SJCRH30 (cell line): ENCODE measurements at regions not wholly inside any gene's neighbourhood (a gene's known extent, or its start where the extent isn't known, plus 50 kb on each side); places are given as distances from the start of the nearest gene placed in this dataset.

ENCODE experiments used
- DNase-seq, 2 experiments: peaks; one replicate each; pipeline ENCODE4 v3.0.0-alpha.2; 2015 to 2020
- H3K27ac ChIP-seq: fragments of 250-450 bp; sonication (Bioruptor Pico); 2 replicates; pipeline ENCODE4 v1.5.1; 2020; ENCODE audit warnings: mild to moderate bottlenecking, moderate library complexity
- H3K27me3 ChIP-seq: fragments of 250-450 bp; sonication (Bioruptor Pico); 2 replicates; pipeline ENCODE4 v1.5.1; 2020; ENCODE audit warnings: mild to moderate bottlenecking, moderate library complexity
- H3K36me3 ChIP-seq: fragments of 250-450 bp; sonication (Bioruptor Pico); 2 replicates; pipeline ENCODE4 v1.5.1; 2020; ENCODE audit warnings: mild to moderate bottlenecking, moderate library complexity
- H3K4me1 ChIP-seq: fragments of 250-450 bp; sonication (Bioruptor Pico); 2 replicates; pipeline ENCODE4 v1.5.1; 2020; ENCODE audit warnings: mild to moderate bottlenecking, moderate library complexity
- H3K4me3 ChIP-seq: fragments of 250-450 bp; sonication (Bioruptor Pico); 2 replicates; pipeline ENCODE4 v1.5.1; 2020; ENCODE audit warnings: mild to moderate bottlenecking, moderate library complexity
- H3K9me3 ChIP-seq: fragments of 250-450 bp; sonication (Bioruptor Pico); replicated peaks from 2 replicates; pipeline ENCODE4 v1.5.1; 2020; ENCODE audit warnings: mild to moderate bottlenecking, moderate library complexity

DNA sequence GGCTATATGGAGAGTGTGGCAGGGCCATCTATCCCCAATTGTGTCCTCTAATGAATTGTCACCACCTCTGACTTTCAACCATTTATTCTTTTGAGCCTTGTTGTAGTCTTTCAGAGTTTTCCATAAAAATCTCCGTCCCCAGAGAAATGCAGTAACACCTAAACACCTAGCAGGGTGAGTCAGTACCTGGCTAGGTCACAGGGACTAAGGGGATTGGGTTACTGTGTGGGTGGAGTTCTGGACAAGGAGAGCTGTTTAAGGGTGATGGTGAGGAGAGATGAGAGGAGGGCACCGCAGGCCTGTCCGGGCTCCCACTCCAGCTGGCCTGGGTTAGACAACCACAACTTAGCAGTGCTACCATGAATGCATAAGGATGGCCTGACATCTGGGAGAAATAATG, 186.2 kb upstream of the LYZL1 start:
- no peak overlapping the region for H3K27ac ChIP-seq

DNA sequence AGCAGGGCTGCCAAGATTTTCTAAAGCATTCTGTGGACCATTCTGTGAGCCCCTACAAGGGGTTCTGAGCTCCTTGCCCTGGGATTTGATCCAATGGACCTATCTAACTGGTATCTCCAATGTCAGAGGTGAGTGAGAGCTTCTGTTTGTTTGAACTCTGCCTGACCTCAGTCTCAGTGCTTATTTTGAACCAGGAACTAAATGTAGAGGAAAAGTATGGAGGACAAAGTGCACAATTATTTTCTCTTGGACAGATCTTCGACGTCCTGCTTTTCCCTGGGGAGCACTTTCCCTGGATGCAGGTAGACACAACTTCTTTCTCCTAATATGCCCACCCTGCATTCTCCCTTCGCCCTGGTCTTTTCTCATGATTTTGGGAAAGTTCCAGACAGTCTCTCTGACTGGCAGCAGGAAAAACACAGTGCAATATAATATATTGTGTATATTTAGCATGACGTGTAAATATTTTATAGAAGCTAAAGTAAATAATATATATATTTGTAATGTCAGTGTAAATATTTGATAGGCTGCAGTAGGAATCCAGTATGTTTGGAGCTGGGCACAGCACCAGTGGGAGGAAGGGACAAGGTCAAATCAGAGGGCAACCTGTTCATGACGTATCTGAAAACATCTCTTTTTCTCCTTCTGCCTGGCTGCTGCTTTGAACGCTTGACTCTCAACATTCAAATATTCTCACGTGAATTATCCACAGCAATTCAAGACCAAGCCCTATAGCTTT, 184.0 kb upstream of the LYZL1 start:
- DNase-seq, result no peak
- Histone ChIP-seq H3K4me1 (peaks cover 5% of the 10 kb centered on the region; the same call in 1 of the 2 replicates), H3K27ac (no peak overlapping the region), H3K27me3 (no peaks in the 10 kb centered on the region), H3K4me3 (no peak overlapping the region), H3K9me3 (no peaks in the 10 kb centered on the region), H3K36me3 (no peaks in the 10 kb centered on the region)

More for the DNA sequence above, 186.2 kb upstream of the LYZL1 start:
- H3K4me1 ChIP-seq, result peaks cover 5% of the 10 kb centered on the region; the same call in 1 of the 2 replicates
- H3K4me3 ChIP-seq, result no peak overlapping the region
- peaks cover 4% of the 10 kb centered on the region for H3K9me3 ChIP-seq
- DNase-seq, result no peak
- no peaks in the 10 kb centered on the region for H3K36me3 ChIP-seq
- no peaks in the 10 kb centered on the region for H3K27me3 ChIP-seq

DNA sequence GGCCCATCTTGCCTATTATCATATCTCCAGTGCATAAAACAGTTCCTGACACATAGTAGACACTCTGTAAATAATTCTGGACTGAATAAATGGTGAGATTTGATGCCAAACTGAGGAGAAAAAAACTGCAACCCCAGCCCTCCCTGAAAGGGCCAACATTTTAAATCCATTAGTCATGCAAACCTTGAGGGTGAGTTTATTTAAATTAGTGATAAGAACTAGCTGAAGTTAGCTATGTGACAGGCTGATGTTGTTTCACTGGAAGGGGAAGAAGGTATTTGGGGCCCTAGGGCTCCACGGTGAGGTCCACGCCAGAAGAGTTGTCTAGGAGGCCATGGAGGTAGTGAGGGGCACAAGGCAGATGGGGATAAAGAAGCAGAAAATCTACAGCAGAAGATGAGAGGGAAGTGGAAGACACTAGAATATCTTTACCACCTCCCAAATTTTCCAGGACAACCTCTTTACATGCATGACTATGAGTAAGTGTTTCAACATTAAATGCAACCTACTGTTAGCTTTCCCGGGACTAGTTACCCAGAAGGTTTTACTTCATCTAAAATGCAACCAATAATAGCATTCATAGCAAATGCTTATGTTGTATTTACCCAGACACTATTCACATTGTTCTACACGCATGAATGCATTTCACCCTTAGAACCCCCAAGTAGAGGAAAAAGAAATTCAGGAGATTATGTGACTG, 183.2 kb upstream of the LYZL1 start:
- Histone ChIP-seq H3K4me1 (peaks cover 5% of the 10 kb centered on the region; the same call in 1 of the 2 replicates), H3K9me3 (no peaks in the 10 kb centered on the region), H3K27me3 (no peaks in the 10 kb centered on the region), H3K4me3 (no peak overlapping the region), H3K27ac (no peak overlapping the region), H3K36me3 (no peaks in the 10 kb centered on the region)
- no peak for DNase-seq

DNA sequence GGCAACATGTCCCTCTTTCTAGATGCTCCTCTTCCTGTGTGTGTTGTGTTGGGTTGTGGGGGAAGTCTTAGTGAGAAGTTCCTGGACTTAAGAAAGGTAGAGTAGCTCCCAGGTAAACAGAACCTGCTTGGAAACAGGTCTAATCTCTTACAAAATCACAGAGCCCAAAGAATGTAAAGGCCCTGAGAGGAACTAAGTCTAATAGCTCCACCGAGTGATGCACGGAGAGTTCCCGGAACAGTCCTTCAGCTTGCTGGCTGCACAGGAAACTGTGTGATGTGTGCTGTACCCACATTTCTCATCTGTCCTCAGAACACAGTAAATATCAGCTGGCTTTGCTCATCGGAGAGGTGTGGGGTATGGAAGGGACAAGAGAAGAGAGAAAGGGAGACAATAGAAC, 182.6 kb upstream of the LYZL1 start:
- Histone ChIP-seq H3K27me3 (no peaks in the 10 kb centered on the region), H3K9me3 (no peaks in the 10 kb centered on the region), H3K27ac (no peak overlapping the region), H3K4me1 (peaks cover 5% of the 10 kb centered on the region; the same call in 1 of the 2 replicates), H3K36me3 (no peaks in the 10 kb centered on the region), H3K4me3 (no peak overlapping the region)
- no peak for DNase-seq

DNA sequence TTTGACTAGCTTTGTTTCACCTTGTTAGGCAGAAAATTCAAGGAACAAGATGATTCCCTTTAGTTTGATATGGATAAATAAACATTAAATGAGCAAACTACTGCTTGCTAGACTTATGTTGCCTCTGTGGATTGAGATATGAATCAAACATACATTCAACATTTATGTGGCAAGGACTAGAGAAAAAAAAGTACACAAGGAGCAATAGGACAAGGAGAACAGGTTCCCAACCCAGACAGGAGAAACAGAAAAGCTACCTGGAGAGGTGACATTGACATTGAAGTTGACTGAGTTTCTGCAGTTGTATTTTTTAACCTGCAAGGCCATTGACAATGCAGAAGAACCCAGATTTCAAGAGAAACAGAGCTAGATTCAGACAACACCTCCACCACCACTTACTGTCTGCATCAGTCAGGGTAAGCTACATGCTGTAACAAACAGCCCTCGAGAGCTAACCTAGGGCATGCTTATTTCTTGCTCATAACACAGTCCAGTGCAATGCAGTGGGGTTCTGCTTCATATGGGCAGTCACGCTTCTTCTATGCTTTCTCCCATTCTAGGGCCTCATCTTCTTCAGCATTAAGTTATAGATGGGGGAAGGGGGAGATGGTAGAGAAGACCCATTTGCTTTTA, 180.9 kb upstream of the LYZL1 start:
- DNase-seq, result no peak
- Histone ChIP-seq H3K4me1 (peaks cover 3% of the 10 kb centered on the region; the same call in 1 of the 2 replicates), H3K9me3 (no peaks in the 10 kb centered on the region), H3K4me3 (no peak overlapping the region), H3K27me3 (no peaks in the 10 kb centered on the region), H3K27ac (no peak overlapping the region), H3K36me3 (no peaks in the 10 kb centered on the region)

DNA sequence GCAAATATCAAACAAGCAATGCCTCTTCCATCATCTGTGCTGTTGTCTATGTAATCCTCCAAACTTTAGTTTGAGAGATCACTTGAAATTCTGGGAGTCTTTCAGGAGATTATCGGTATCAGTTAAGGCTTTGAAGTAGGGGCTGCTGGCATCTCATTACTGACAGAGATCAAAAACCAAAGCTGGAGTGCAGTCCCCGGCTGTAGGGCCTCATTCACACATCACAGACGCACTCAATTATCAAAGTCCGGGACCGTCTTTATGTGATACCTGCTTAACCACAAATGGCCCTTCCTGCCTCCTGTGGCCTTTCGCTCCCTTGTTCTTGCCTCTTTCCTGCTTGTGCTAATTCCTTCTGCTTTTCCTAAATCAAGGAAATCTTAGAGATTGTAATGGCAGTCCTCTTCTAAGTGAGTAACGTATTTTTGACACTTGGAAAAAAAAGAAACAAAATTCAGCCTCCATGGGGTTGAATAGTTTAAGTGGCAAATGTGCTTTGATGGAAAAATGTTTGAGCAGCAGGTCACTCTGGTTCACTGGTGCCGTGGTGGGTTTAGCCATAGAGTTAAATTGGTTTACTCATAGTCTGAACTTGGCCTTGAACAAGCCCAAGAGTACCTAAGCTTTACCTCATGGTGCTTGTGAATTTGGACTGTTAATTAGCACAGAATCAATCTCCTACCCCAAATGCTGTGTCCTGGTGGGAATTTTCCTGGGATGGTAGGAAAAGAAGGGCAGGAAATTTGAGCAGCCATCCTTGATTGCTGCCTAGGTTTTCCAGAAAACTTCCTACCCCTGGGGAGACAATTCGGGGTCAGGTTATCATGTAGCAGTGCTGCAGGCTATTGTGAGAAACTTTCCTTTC, 178.9 kb upstream of the LYZL1 start:
- Histone ChIP-seq H3K27me3 (no peaks in the 10 kb centered on the region), H3K9me3 (no peaks in the 10 kb centered on the region), H3K27ac (no peak overlapping the region), H3K4me3 (no peak overlapping the region), H3K36me3 (no peaks in the 10 kb centered on the region), H3K4me1 (peaks cover 3% of the 10 kb centered on the region; the same call in 1 of the 2 replicates)
- no peak for DNase-seq

DNA sequence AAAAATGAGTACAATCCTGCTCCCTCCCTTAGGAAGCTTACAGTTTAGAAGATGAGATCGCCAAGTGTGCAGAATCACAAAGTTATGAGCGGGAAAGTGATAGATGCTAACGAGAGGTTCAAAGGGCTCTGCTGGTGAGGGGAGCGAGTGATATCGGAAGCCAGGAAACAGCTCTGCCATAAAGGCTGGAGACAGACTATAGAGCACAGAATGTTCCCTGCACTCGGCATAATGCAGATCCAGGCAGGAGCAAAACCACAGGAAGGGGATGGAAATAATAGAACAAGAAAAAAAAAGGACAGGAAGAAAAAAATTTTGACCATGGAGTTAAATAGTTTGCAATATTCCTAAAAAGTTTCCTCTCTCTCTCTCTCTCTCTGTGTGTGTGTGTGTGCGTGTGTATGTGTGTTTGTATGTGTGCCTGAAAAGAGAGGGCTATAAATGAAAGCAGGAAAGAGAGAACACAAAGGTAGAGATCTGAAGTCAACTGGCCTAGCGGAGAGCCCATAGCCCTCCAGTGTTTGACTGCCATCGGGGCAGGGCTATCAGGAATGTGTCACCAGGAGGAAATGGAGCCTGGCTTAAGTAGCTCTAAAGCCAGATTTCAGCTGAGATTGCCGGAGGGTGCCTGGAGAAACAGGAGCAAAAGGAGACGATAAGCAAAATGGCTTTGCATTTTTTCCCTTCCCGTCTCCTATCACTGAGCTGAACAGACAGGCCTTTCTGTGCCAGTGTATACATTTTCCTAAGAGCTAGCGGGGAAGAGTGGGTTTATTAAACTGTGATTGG, 175.8 kb upstream of the LYZL1 start:
- H3K27ac ChIP-seq, result no peak overlapping the region

DNA sequence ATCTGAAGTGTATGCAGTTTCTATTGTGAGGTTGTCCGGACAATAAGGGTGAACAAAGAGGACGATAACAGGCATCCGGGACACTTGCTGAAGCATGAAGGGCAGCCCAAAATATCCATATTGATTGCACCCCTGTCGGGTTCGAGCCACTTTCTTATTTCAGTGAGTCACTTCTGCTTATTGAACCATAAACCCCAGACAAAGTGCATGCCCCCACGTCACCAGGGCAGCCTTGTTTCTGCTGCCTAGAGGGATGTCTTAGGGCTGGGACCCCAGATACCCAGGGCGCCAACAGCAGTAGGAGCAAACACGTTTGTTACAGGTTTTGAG, 175.3 kb upstream of the LYZL1 start:
- no peak for DNase-seq
- Histone ChIP-seq H3K36me3 (no peaks in the 10 kb centered on the region), H3K4me1 (no peaks in the 10 kb centered on the region), H3K9me3 (no peaks in the 10 kb centered on the region; the same call in 1 of the 2 replicates), H3K4me3 (no peak overlapping the region), H3K27me3 (no peaks in the 10 kb centered on the region), H3K27ac (no peak overlapping the region)

More for the DNA sequence above, 175.8 kb upstream of the LYZL1 start:
- no peak for DNase-seq
- no peaks in the 10 kb centered on the region for H3K27me3 ChIP-seq
- no peaks in the 10 kb centered on the region; the same call in 1 of the 2 replicates for H3K9me3 ChIP-seq
- no peaks in the 10 kb centered on the region for H3K36me3 ChIP-seq
- no peaks in the 10 kb centered on the region for H3K4me1 ChIP-seq
- H3K4me3 ChIP-seq, result no peak overlapping the region

DNA sequence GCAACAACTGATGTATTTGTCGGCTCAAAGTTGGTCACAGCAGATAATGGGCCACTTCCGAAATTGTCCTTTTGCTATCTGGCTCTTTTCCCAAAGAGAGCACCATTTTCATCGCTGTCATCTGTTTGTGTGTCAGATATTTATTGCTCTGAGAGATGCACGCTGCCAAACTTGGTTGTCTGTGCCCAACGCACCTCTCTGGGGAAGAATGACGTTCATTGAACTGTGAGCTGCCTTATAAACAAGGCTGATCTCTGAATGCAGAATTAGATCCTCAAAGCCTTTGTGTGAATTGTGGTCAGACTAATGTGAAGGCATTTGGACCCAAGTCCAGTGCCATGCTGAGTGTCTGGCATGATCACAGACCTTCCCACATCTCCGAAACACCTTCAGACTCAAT, 174.7 kb upstream of the LYZL1 start:
- Histone ChIP-seq H3K27me3 (no peaks in the 10 kb centered on the region), H3K27ac (no peak overlapping the region), H3K36me3 (no peaks in the 10 kb centered on the region), H3K4me3 (no peak overlapping the region), H3K4me1 (no peaks in the 10 kb centered on the region), H3K9me3 (no peaks in the 10 kb centered on the region; the same call in 1 of the 2 replicates)
- DNase-seq, result no peak

DNA sequence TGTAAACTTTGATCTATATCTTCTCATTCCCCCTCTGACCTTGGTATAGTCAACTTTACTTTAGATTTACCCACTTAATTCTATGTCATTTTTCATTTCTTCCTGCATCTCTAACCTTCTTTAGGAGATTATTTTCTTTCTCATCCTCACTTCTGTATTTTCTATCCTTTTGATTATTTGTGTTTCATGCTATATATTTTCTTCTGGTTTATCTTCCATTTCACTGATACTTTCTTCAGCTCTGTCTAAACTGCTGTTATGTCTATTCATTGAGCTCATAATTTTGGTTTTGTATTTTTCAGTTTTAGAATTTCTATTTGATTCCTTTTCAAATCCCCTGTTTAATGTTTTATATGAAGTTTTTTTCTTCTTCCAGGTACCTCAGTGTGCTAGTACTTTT, 171.1 kb upstream of the LYZL1 start:
- DNase-seq, result no peak
- no peak overlapping the region for H3K27ac ChIP-seq

DNA sequence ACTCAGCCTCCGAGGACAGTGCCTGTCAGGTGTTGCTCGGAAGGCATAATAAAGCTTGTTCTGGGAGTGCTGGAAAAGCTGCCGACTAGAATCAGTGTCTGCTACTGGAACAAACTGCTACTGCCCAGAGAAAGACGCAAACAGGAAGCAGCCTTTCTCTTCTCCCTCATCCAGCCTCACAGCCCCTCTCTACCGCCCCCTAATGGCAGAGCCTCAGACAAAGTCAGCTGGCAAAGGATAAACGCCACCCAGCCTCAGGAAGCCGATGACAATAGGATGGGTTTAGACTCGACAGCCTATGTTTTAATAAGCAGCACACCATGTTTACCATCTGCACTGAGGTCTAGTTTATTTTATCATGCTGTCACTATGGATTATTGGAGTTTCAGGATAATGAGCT, 169.5 kb upstream of the LYZL1 start:
- no peak overlapping the region for H3K27ac ChIP-seq
- no peaks in the 10 kb centered on the region for H3K4me1 ChIP-seq
- no peaks in the 10 kb centered on the region for H3K36me3 ChIP-seq
- no peaks in the 10 kb centered on the region; the same call in 1 of the 2 replicates for H3K9me3 ChIP-seq
- peak; percentile 38 to 69 for DNase-seq
- H3K4me3 ChIP-seq, result no peak overlapping the region
- no peaks in the 10 kb centered on the region for H3K27me3 ChIP-seq

More for the DNA sequence above, 171.1 kb upstream of the LYZL1 start:
- H3K9me3 ChIP-seq, result no peaks in the 10 kb centered on the region; the same call in 1 of the 2 replicates
- H3K4me1 ChIP-seq, result no peaks in the 10 kb centered on the region
- no peaks in the 10 kb centered on the region for H3K27me3 ChIP-seq
- H3K4me3 ChIP-seq, result no peak overlapping the region
- H3K36me3 ChIP-seq, result no peaks in the 10 kb centered on the region

DNA sequence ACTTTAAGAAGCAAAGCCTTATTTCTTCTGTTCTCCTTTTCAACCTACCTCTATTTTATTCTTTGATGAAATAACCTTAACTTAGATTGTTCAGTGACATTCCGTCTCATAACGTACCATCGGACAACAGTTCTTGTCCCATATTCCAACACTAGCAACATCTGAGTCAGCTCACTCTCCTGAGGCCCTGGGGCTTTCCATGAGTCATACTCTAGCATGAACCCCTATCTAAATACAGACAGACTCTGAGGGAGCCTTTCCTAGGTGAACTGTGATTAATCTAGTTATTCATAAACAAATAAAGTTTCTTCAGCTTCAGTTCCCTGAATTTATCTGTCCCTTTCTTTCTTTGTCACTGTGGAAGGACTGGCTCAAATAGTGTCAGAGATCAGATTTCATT, 168.7 kb upstream of the LYZL1 start:
- Histone ChIP-seq H3K27me3 (no peaks in the 10 kb centered on the region), H3K36me3 (no peaks in the 10 kb centered on the region), H3K9me3 (no peaks in the 10 kb centered on the region; the same call in 1 of the 2 replicates), H3K27ac (no peak overlapping the region), H3K4me1 (no peaks in the 10 kb centered on the region), H3K4me3 (no peak overlapping the region)
- DNase-seq, result no peak

DNA sequence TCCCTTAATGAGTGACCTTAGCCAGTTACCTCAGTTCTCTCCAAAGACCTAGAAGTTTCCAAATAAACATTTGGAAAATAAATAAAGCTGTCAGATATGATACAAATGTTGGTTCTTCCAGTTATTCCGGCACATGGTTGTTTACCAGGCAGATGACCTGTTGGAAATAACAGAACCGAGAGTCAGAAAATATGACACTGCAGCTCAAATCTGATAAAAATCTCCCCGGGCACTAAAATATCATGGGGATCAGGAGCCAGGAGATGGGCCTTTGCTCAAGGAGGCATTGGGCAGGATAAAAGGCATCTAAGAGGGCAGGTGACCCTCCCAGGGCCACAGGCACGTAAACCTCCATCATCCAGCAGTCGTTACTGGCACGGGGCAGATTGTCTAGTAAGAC, 164.0 kb upstream of the LYZL1 start:
- DNase-seq, result no peak
- H3K4me1 ChIP-seq, result no peaks in the 10 kb centered on the region
- H3K36me3 ChIP-seq, result no peaks in the 10 kb centered on the region
- H3K9me3 ChIP-seq, result no peaks in the 10 kb centered on the region
- H3K27me3 ChIP-seq, result 0 out of 2 replicates have a peak, but pooled peaks cover 2% of the 10 kb centered on the region
- H3K27ac ChIP-seq, result no peak overlapping the region
- no peak overlapping the region for H3K4me3 ChIP-seq
